T1000 (cell line): ENCODE measurements at regions not wholly inside any gene's neighbourhood (a gene's known extent, or its start where the extent isn't known, plus 50 kb on each side); places are given as distances from the start of the nearest gene placed in this dataset.
A peak's percentile ranks its signal among the peaks of the same experiment; 100 is the strongest.

Source experiments
- DNase-seq: peaks from one replicate; lab custom pipeline; 2025; ENCODE audit warnings: mixed read lengths; lab: John Stamatoyannopoulos, UW

- DNase-seq: no peak
Measured at GRCh38 chr20:10954137-10954840, 280.5 kb upstream of the JAG1 start.

- no peak for DNase-seq
Measured at GRCh38 chr20:10954908-10955580, 281.2 kb upstream of the JAG1 start.

GRCh38 chr20:10958279-10958678 lies 284.5 kb upstream of the JAG1 start:
- no peak for DNase-seq

GRCh38 chr20:10960416-10960815 lies 286.6 kb upstream of the JAG1 start:
- no peak for DNase-seq

- DNase-seq: no peak
Measured at GRCh38 chr20:10961651-10962288, 288.0 kb upstream of the JAG1 start.

GRCh38 chr20:10962937-10963336 lies 289.1 kb upstream of the JAG1 start:
- DNase-seq: no peak

GRCh38 chr20:10963717-10964266 lies 290.0 kb upstream of the JAG1 start:
- DNase-seq: no peak

GRCh38 chr20:10965936-10966470 lies 292.2 kb upstream of the JAG1 start:
- DNase-seq: no peak

GRCh38 chr20:10970109-10970508 lies 296.3 kb upstream of the JAG1 start:
- DNase-seq: no peak

GRCh38 chr20:10971096-10971495 lies 297.3 kb upstream of the JAG1 start:
- DNase-seq: no peak

GRCh38 chr20:10972219-10972860 lies 298.5 kb upstream of the JAG1 start:
- DNase-seq: no peak

- DNase-seq: no peak
Measured at GRCh38 chr20:10976051-10976450, 302.3 kb upstream of the JAG1 start.

GRCh38 chr20:10978019-10978702 lies 304.4 kb upstream of the JAG1 start:
- DNase-seq: no peak

- no peak for DNase-seq
Measured at GRCh38 chr20:10978713-10979112, 304.9 kb upstream of the JAG1 start.

- DNase-seq: peak; percentile 13
Measured at GRCh38 chr20:10982692-10983091, 308.9 kb upstream of the JAG1 start.

GRCh38 chr20:10984294-10984693 lies 310.5 kb upstream of the JAG1 start:
- DNase-seq: no peak

GRCh38 chr20:10984913-10985312 lies 311.1 kb upstream of the JAG1 start:
- no peak for DNase-seq

GRCh38 chr20:10985536-10985935 lies 311.7 kb upstream of the JAG1 start:
- no peak for DNase-seq

- no peak for DNase-seq
Measured at GRCh38 chr20:10986586-10986985, 312.8 kb upstream of the JAG1 start.

- no peak for DNase-seq
Measured at GRCh38 chr20:10987651-10988383, 314.0 kb upstream of the JAG1 start.
